GM12878 (cell line): ENCODE measurements at regions not wholly inside any gene's neighbourhood (a gene's known extent, or its start where the extent isn't known, plus 50 kb on each side); places are given as distances from the start of the nearest gene placed in this dataset.

ENCODE experiments used
- ATAC-seq: fragments of 200-7000 bp; cut with Tn5 transposase; 3 replicates; pipeline ENCODE4 v1.9.1; 2020; ENCODE audit warnings: mild to moderate bottlenecking, moderate library complexity
- BruUV-seq: library from RNA; stranded (reverse); fragments of 400-500 nt; replicated peaks from 2 replicates; lab custom pipeline; 2021; lab: Mats Ljungman, UMichigan
- CTCF ChIA-PET: fragments of 300-600 bp; sonication (Branson Sonifier 250); formaldehyde crosslinking; extraction: SDS; loops from one replicate; lab custom pipeline; 2021; ENCODE audit warnings: inconsistent platforms; lab: Yijun Ruan, JAX
- POLR2A ChIA-PET: fragments of 350-600 bp; formaldehyde crosslinking; extraction: SDS; loops from one replicate; lab custom pipeline; 2021; ENCODE audit warnings: inconsistent platforms; lab: Charles Lee
- RAD21 ChIA-PET: fragments of 300-600 bp; sonication (Branson Sonifier 250); formaldehyde crosslinking; loops from one replicate; lab custom pipeline; 2023; ENCODE audit warnings: antibody characterized with exemption; ENCODE audit not compliant: unreplicated experiment; lab: Charles Lee
- SMC1A ChIA-PET: fragments of 300-600 bp; sonication (Branson Sonifier 250); formaldehyde crosslinking; loops from one replicate; lab custom pipeline; 2023; ENCODE audit not compliant: unreplicated experiment, uncharacterized antibody; lab: Charles Lee
- DNase-seq: peaks from one replicate; pipeline ENCODE4 v3.0.0-alpha.2; 2011; ENCODE audit warnings: low read depth, low spot score
- FAIRE-seq: peaks from 3 replicates; lab custom pipeline; 2011; peaks lifted over from hg19 to GRCh38; lab: Jason Lieb, UNC
- H2AFZ ChIP-seq: 2 replicates; pipeline ENCODE4 v1.6.0; 2011; ENCODE audit warnings: low read depth, low read length, control low read depth; ENCODE audit not compliant: control insufficient read depth
- H3K27ac ChIP-seq: 2 replicates; pipeline ENCODE4 v1.5.1; 2011; ENCODE audit warnings: control low read depth; ENCODE audit not compliant: control insufficient read depth, insufficient read depth
- H3K27me3 ChIP-seq, 2 experiments: replicated peaks in 1 of 2; 2 replicates each; pipeline versions ENCODE4 v1.6.0 to v1.6.1; 2011; ENCODE audit warnings: low read length in 1 of 2; ENCODE audit not compliant: control insufficient read depth in 2 of 2, insufficient read depth in 2 of 2
- H3K36me3 ChIP-seq, 2 experiments: 2 replicates each; pipeline ENCODE4 v1.5.1; 2011; ENCODE audit warnings: low read length in 1 of 2; ENCODE audit not compliant: control insufficient read depth in 2 of 2, insufficient read depth in 2 of 2
- H3K4me1 ChIP-seq: 2 replicates; pipeline ENCODE4 v1.6.1; 2011; ENCODE audit warnings: mild to moderate bottlenecking, low read length, moderate library complexity, mixed read lengths; ENCODE audit not compliant: control insufficient read depth, insufficient read depth
- H3K4me2 ChIP-seq: 2 replicates; pipeline ENCODE4 v1.6.0; 2011; ENCODE audit warnings: control low read depth; ENCODE audit not compliant: control insufficient read depth, insufficient read depth
- H3K4me3 ChIP-seq: fragments of 200-600 bp; sonication (generic); 2 replicates; pipeline ENCODE4 v1.5.1; 2016
- H3K79me2 ChIP-seq: 2 replicates; pipeline ENCODE4 v1.6.0; 2011; ENCODE audit warnings: low read length; ENCODE audit not compliant: control insufficient read depth, insufficient read depth
- H3K9ac ChIP-seq: 2 replicates; pipeline ENCODE4 v1.8.0; 2011; ENCODE audit warnings: low read length, control low read depth, mixed read lengths; ENCODE audit not compliant: control insufficient read depth, insufficient read depth
- H3K9me3 ChIP-seq: replicated peaks from 3 replicates; pipeline ENCODE4 v1.5.1; 2011; ENCODE audit warnings: mild to moderate bottlenecking, low read length; ENCODE audit not compliant: control insufficient read depth, insufficient read depth
- H4K20me1 ChIP-seq: 2 replicates; pipeline ENCODE4 v1.6.0; 2011; ENCODE audit not compliant: control insufficient read depth, insufficient read depth
- CHD4 ChIP-seq: fragments of 200-600 bp; sonication (generic); IDR thresholded peaks from 2 replicates; pipeline ENCODE4 v1.6.1; 2016; ENCODE audit warnings: mild to moderate bottlenecking
- GABPA ChIP-seq: IDR thresholded peaks from 2 replicates; pipeline ENCODE4 v1.6.1; 2014; ENCODE audit warnings: antibody characterized with exemption, low read depth, mild to moderate bottlenecking, inconsistent platforms
- KDM1A ChIP-seq: fragments of 200-600 bp; sonication (generic); IDR thresholded peaks from 2 replicates; pipeline ENCODE4 v1.6.1; 2016; ENCODE audit warnings: borderline replicate concordance
- MYB ChIP-seq: fragments of 150-350 bp; IDR thresholded peaks from 2 replicates; pipeline ENCODE4 v1.6.1; 2014; ENCODE audit warnings: mild to moderate bottlenecking, low read depth, low read length, borderline replicate concordance
- NFYA ChIP-seq: IDR thresholded peaks from 2 replicates; pipeline ENCODE4 v1.6.1; 2011; ENCODE audit warnings: low read depth, mild to moderate bottlenecking, low read length, improper control_type of control experiment, borderline replicate concordance
- NFYB ChIP-seq: IDR thresholded peaks from 2 replicates; pipeline ENCODE4 v1.6.1; 2011; ENCODE audit warnings: low read depth, mild to moderate bottlenecking, low read length, improper control_type of control experiment, moderate library complexity; ENCODE audit not compliant: insufficient read depth
- RELA ChIP-seq: fragments of 450-650 bp; IDR thresholded peaks from 2 replicates; pipeline ENCODE4 v1.8.0; 2014; ENCODE audit warnings: borderline replicate concordance; ENCODE audit not compliant: partially characterized antibody
- SP1 ChIP-seq: IDR thresholded peaks from one replicate; pipeline ENCODE4 v1.6.1; 2011; ENCODE audit warnings: low read depth, low read length
- TBL1XR1 ChIP-seq: IDR thresholded peaks from 2 replicates; pipeline ENCODE4 v1.6.1; 2012; ENCODE audit warnings: low read depth, low read length, improper control_type of control experiment
- TCF3 ChIP-seq: IDR thresholded peaks from 2 replicates; pipeline ENCODE4 v1.6.1; 2012; ENCODE audit warnings: low read depth, mild to moderate bottlenecking, low read length, borderline replicate concordance; ENCODE audit not compliant: insufficient read depth
- TCF7 ChIP-seq: IDR thresholded peaks from 2 replicates; pipeline ENCODE4 v1.6.1; 2014; ENCODE audit warnings: antibody characterized with exemption, borderline replicate concordance
- YBX1 ChIP-seq: fragments of 450-650 bp; IDR thresholded peaks from 2 replicates; pipeline ENCODE4 v1.6.1; 2016; ENCODE audit warnings: antibody characterized with exemption
- WGBS: methylation state at CpG from one replicate; pipeline ENCODE4 v1.1.6; 2016; ENCODE audit warnings: low lambda C conversion rate; ENCODE audit not compliant: insufficient replicate concordance, insufficient coverage; ENCODE audit errors: missing lambda C conversion rate; 5-methylcytosine and 5-hydroxymethylcytosine counted together
- in situ Hi-C: fragments of 300-500 bp; cut with MboI; formaldehyde crosslinking; loops from 9 replicates; pipeline ENCODE4 v1.14.3; 2018; ENCODE audit warnings: mixed read lengths
- intact Hi-C: fragments of 100-400 bp; cut with micrococcal nuclease; formaldehyde crosslinking; loops from one replicate; pipeline ENCODE4 v1.14.2; 2022; ENCODE audit not compliant: unreplicated experiment

- no peak for ATAC-seq
- no peaks in the 10 kb centered on the region for H3K36me3 ChIP-seq
- RAD21 ChIA-PET = no interaction called here
- H3K9ac ChIP-seq = no peak overlapping the region
- peaks cover 0 to 1% of the 10 kb centered on the region in 2 experiments; a peak in 1 of 4 replicates for H3K27me3 ChIP-seq
- intact Hi-C loops = no loop called here
- no peak overlapping the region for H3K27ac ChIP-seq
- no peak overlapping the region for H2AFZ ChIP-seq
- H3K79me2 ChIP-seq = no peaks in the 10 kb centered on the region
- no peaks in the 10 kb centered on the region for H3K9me3 ChIP-seq
- POLR2A ChIA-PET = no interaction called here
- SMC1A ChIA-PET = no interaction called here
- WGBS = 0% methylated on average over 1 of the region's 1 CpG
- no peak for FAIRE-seq
- no peak for DNase-seq
- H3K4me1 ChIP-seq = no peaks in the 10 kb centered on the region
- no TSS peak for BruUV-seq
- no peaks in the 10 kb centered on the region for H4K20me1 ChIP-seq
- H3K4me3 ChIP-seq = no peak overlapping the region
- in situ Hi-C loops = no loop called here
- H3K4me2 ChIP-seq = no peak overlapping the region
- CTCF ChIA-PET = no interaction called here
- TF ChIP-seq SP1 = no peak
- no peak for TF ChIP-seq GABPA
- TF ChIP-seq RELA = no peak
- no peak for TF ChIP-seq MYB
- no peak for TF ChIP-seq TBL1XR1
- TF ChIP-seq YBX1 = no peak
- TF ChIP-seq CHD4 = no peak
- TF ChIP-seq KDM1A = no peak
- no peak for TF ChIP-seq TCF7
- TF ChIP-seq NFYB = no peak
- no peak for TF ChIP-seq NFYA
- TF ChIP-seq TCF3 = no peak
Measured at GRCh38 chr7:25313526-25313925, 85.2 kb upstream of the NPVF start.
